ENCODE measurements at regions not wholly inside any gene's neighbourhood (a gene's known extent, or its start where the extent isn't known, plus 50 kb on each side); places are given as distances from the start of the nearest gene placed in this dataset.

GRCh38 chr18:61194726-61195125, 138.5 kb upstream of the CDH20 start:
- DNase-seq = no peak

GRCh38 chr18:61196750-61197149, 136.5 kb upstream of the CDH20 start:
- DNase-seq = peak; percentile 0

GRCh38 chr18:61198486-61198885, 134.7 kb upstream of the CDH20 start:
- peak; percentile 29 for DNase-seq

- peak; percentile 82 for DNase-seq
Observed at GRCh38 chr18:61199171-61199848, 133.9 kb upstream of the CDH20 start.

GRCh38 chr18:61201511-61201910, 131.7 kb upstream of the CDH20 start:
- DNase-seq = peak; percentile 56

- peak; percentile 32 for DNase-seq
Observed at GRCh38 chr18:61203151-61203550, 130.1 kb upstream of the CDH20 start.

- DNase-seq = peak; percentile 1
Observed at GRCh38 chr18:61209801-61210200, 123.4 kb upstream of the CDH20 start.

- DNase-seq = no peak
Observed at GRCh38 chr18:61216051-61216450, 117.2 kb upstream of the CDH20 start.

- no peak for DNase-seq
Observed at GRCh38 chr18:61222206-61222605, 111.0 kb upstream of the CDH20 start.

GRCh38 chr18:61225336-61225735, 107.9 kb upstream of the CDH20 start:
- peak; percentile 11 for DNase-seq

GRCh38 chr18:61236356-61237057, 96.7 kb upstream of the CDH20 start:
- DNase-seq = no peak

GRCh38 chr18:61237529-61237928, 95.7 kb upstream of the CDH20 start:
- no peak for DNase-seq

GRCh38 chr18:61239051-61239450, 94.2 kb upstream of the CDH20 start:
- DNase-seq = no peak

- DNase-seq = no peak
Observed at GRCh38 chr18:61241260-61241853, 91.9 kb upstream of the CDH20 start.

- DNase-seq = no peak
Observed at GRCh38 chr18:61244632-61245031, 88.6 kb upstream of the CDH20 start.

- DNase-seq = no peak
Observed at GRCh38 chr18:61245276-61245675, 88.0 kb upstream of the CDH20 start.

- DNase-seq = no peak
Observed at GRCh38 chr18:61248589-61248988, 84.6 kb upstream of the CDH20 start.

GRCh38 chr18:61256291-61256690, 76.9 kb upstream of the CDH20 start:
- DNase-seq = no peak

GRCh38 chr18:61261870-61262269, 71.4 kb upstream of the CDH20 start:
- DNase-seq = no peak

- no peak for DNase-seq
Observed at GRCh38 chr18:61272793-61273192, 60.4 kb upstream of the CDH20 start.

- no peak for DNase-seq
Observed at GRCh38 chr18:61273533-61273932, 59.7 kb upstream of the CDH20 start.

GRCh38 chr18:61274416-61274960, 58.7 kb upstream of the CDH20 start:
- no peak for DNase-seq

GRCh38 chr18:61277808-61278207, 55.4 kb upstream of the CDH20 start:
- DNase-seq = no peak

- DNase-seq = no peak
Observed at GRCh38 chr18:61281431-61281830, 51.8 kb upstream of the CDH20 start.
